ENCODE measurements at regions not wholly inside any gene's neighbourhood (a gene's known extent, or its start where the extent isn't known, plus 50 kb on each side); places are given as distances from the start of the nearest gene placed in this dataset.

GRCh38 chr3:81045976-81046375 lies 715.5 kb downstream of the GBE1 start:
- H3K36me3 ChIP-seq (ENCODE audit: control insufficient read depth, insufficient read depth, low read length): no peaks in the 10 kb centered on the region
- no peak for TF ChIP-seq CTCF (IDR thresholded peaks at IDR 0.05; ENCODE audit: insufficient read depth, low read length, poor library complexity, severe bottlenecking)
- DNase-seq (ENCODE audit: extremely low read depth, insufficient read length): no peak
- no peak overlapping the region for H3K4me3 ChIP-seq (replicated peaks; ENCODE audit: low read depth, low read length)
- H3K27me3 ChIP-seq (replicated peaks; ENCODE audit: control insufficient read depth, insufficient read depth, low read length): no peaks in the 10 kb centered on the region

GRCh38 chr3:81045246-81045645 lies 716.2 kb downstream of the GBE1 start:
- Histone ChIP-seq H3K36me3 (ENCODE audit: control insufficient read depth, insufficient read depth, low read length) (no peaks in the 10 kb centered on the region), H3K4me3 (replicated peaks; ENCODE audit: low read depth, low read length) (no peak overlapping the region), H3K27me3 (replicated peaks; ENCODE audit: control insufficient read depth, insufficient read depth, low read length) (no peaks in the 10 kb centered on the region)
- DNase-seq (ENCODE audit: extremely low read depth, insufficient read length): no peak
- no peak for TF ChIP-seq CTCF (IDR thresholded peaks at IDR 0.05; ENCODE audit: insufficient read depth, low read length, poor library complexity, severe bottlenecking)

GRCh38 chr3:81043660-81044199 lies 717.7 kb downstream of the GBE1 start:
- Histone ChIP-seq H3K4me3 (replicated peaks; ENCODE audit: low read depth, low read length) (no peak overlapping the region), H3K27me3 (replicated peaks; ENCODE audit: control insufficient read depth, insufficient read depth, low read length) (no peaks in the 10 kb centered on the region), H3K36me3 (ENCODE audit: control insufficient read depth, insufficient read depth, low read length) (no peaks in the 10 kb centered on the region)
- no peak for DNase-seq (ENCODE audit: extremely low read depth, insufficient read length)
- no peak for TF ChIP-seq CTCF (IDR thresholded peaks at IDR 0.05; ENCODE audit: insufficient read depth, low read length, poor library complexity, severe bottlenecking)

GRCh38 chr3:81043009-81043408 lies 718.4 kb downstream of the GBE1 start:
- Histone ChIP-seq H3K36me3 (ENCODE audit: control insufficient read depth, insufficient read depth, low read length) (no peaks in the 10 kb centered on the region), H3K4me3 (replicated peaks; ENCODE audit: low read depth, low read length) (no peak overlapping the region), H3K27me3 (replicated peaks; ENCODE audit: control insufficient read depth, insufficient read depth, low read length) (no peaks in the 10 kb centered on the region)
- no peak for TF ChIP-seq CTCF (IDR thresholded peaks at IDR 0.05; ENCODE audit: insufficient read depth, low read length, poor library complexity, severe bottlenecking)
- no peak for DNase-seq (ENCODE audit: extremely low read depth, insufficient read length)

GRCh38 chr3:81041331-81041730 lies 720.1 kb downstream of the GBE1 start:
- no peak overlapping the region for H3K4me3 ChIP-seq (replicated peaks; ENCODE audit: low read depth, low read length)
- H3K27me3 ChIP-seq (replicated peaks; ENCODE audit: control insufficient read depth, insufficient read depth, low read length): no peaks in the 10 kb centered on the region
- no peak for TF ChIP-seq CTCF (IDR thresholded peaks at IDR 0.05; ENCODE audit: insufficient read depth, low read length, poor library complexity, severe bottlenecking)
- no peaks in the 10 kb centered on the region for H3K36me3 ChIP-seq (ENCODE audit: control insufficient read depth, insufficient read depth, low read length)
- no peak for DNase-seq (ENCODE audit: extremely low read depth, insufficient read length)

- TF ChIP-seq CTCF (IDR thresholded peaks at IDR 0.05; ENCODE audit: insufficient read depth, low read length, poor library complexity, severe bottlenecking): no peak
- H3K36me3 ChIP-seq (ENCODE audit: control insufficient read depth, insufficient read depth, low read length): no peaks in the 10 kb centered on the region
- H3K27me3 ChIP-seq (replicated peaks; ENCODE audit: control insufficient read depth, insufficient read depth, low read length): no peaks in the 10 kb centered on the region
- no peak overlapping the region for H3K4me3 ChIP-seq (replicated peaks; ENCODE audit: low read depth, low read length)
- no peak for DNase-seq (ENCODE audit: extremely low read depth, insufficient read length)
Observed at GRCh38 chr3:81040107-81040506, 721.3 kb downstream of the GBE1 start.

Data from GM06990 (cell line).